ENCODE measurements at regions not wholly inside any gene's neighbourhood (a gene's known extent, or its start where the extent isn't known, plus 50 kb on each side); places are given as distances from the start of the nearest gene placed in this dataset.

DNA sequence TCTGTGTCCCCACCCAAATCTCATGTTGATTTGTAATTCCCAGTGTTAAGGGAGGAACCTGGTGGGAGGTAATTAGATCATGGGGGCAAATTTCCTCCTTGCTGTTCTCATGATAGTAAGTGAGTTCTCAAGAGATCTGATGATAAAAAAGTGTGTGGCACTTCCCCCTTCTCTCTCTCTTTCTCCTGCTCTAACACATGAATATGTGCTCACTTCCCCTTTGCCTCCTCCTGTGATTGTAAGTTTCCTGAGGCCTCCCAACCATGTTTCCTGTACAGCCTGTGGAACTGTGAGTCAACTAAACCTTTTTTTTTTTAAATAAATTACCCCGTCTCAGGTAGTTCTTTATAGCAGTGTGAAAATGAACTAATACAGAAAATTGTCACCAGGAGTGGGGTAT, 380.0 kb downstream of the MEIS1 start:
- intact Hi-C loops (cut with DNase I) = no loop called here
- Histone ChIP-seq H3K27me3 (no peaks in the 10 kb centered on the region), H3K27ac (replicated peaks in 1 of 4) (no peak overlapping the region), H3K4me3 (no peak overlapping the region), H3K9me3 (peaks cover 0 to 6% (median 0%) of the 10 kb centered on the region in 4 donors), H3K36me3 (no peaks in the 10 kb centered on the region), H3K4me1 (peaks cover 0 to 13% (median 11%) of the 10 kb centered on the region in 4 donors)
- DNase-seq (ENCODE audit: extremely low spot score) = no peak
- 86% methylated on average over 1 of the region's 1 CpG for WGBS
- TF ChIP-seq EP300 (IDR thresholded peaks at IDR 0.05) = no peak
- no peak for TF ChIP-seq POLR2AphosphoS5 (IDR thresholded peaks at IDR 0.05)
- no peak for TF ChIP-seq POLR2A (IDR thresholded peaks at IDR 0.05; ENCODE audit: low read depth)
- no peak for TF ChIP-seq CTCF (IDR thresholded peaks at IDR 0.05)

- no peak for DNase-seq (ENCODE audit: extremely low spot score)
- Histone ChIP-seq H3K4me1 (peaks cover 0 to 13% (median 10%) of the 10 kb centered on the region in 4 donors), H3K36me3 (no peaks in the 10 kb centered on the region), H3K27ac (replicated peaks in 1 of 4) (no peak overlapping the region), H3K27me3 (no peaks in the 10 kb centered on the region), H3K4me3 (no peak overlapping the region), H3K9me3 (peaks cover 0 to 6% (median 0%) of the 10 kb centered on the region in 4 donors)
- intact Hi-C loops (cut with DNase I) = no loop called here
- WGBS = 92% methylated on average over 4 of the region's 4 CpGs
- TF ChIP-seq CTCF (IDR thresholded peaks at IDR 0.05) (no peak), EP300 (IDR thresholded peaks at IDR 0.05) (no peak), POLR2A (IDR thresholded peaks at IDR 0.05; ENCODE audit: low read depth) (no peak), POLR2AphosphoS5 (IDR thresholded peaks at IDR 0.05) (no peak)
Observed at GRCh38 chr2:66815886-66816285, 381.0 kb downstream of the MEIS1 start.

- 81% methylated on average over 4 of the region's 4 CpGs for WGBS
- Histone ChIP-seq H3K4me3 (no peak overlapping the region), H3K9me3 (peaks cover 0 to 6% (median 0%) of the 10 kb centered on the region in 4 donors), H3K27ac (replicated peaks in 1 of 4) (no peak overlapping the region), H3K4me1 (peaks cover 0 to 6% (median 0%) of the 10 kb centered on the region in 4 donors), H3K36me3 (no peaks in the 10 kb centered on the region), H3K27me3 (no peaks in the 10 kb centered on the region)
- TF ChIP-seq CTCF (IDR thresholded peaks at IDR 0.05) = no peak
- no peak for TF ChIP-seq EP300 (IDR thresholded peaks at IDR 0.05)
- TF ChIP-seq POLR2AphosphoS5 (IDR thresholded peaks at IDR 0.05) = no peak
- TF ChIP-seq POLR2A (IDR thresholded peaks at IDR 0.05; ENCODE audit: low read depth) = no peak
- intact Hi-C loops (cut with DNase I) = no loop called here
- no peak for DNase-seq (ENCODE audit: extremely low spot score)
Observed at GRCh38 chr2:66821168-66821567, 386.2 kb downstream of the MEIS1 start.

GRCh38 chr2:66822186-66822585, 387.3 kb downstream of the MEIS1 start:
- intact Hi-C loops (cut with DNase I) = no loop called here
- 89% methylated on average over 6 of the region's 6 CpGs for WGBS
- no peaks in the 10 kb centered on the region for H3K36me3 ChIP-seq
- no peak overlapping the region for H3K4me3 ChIP-seq
- peaks cover 0 to 6% (median 0%) of the 10 kb centered on the region in 4 donors for H3K9me3 ChIP-seq
- H3K27ac ChIP-seq (replicated peaks in 1 of 4) = no peak overlapping the region
- peaks cover 0 to 6% (median 0%) of the 10 kb centered on the region in 4 donors for H3K4me1 ChIP-seq
- no peak for TF ChIP-seq EP300 (IDR thresholded peaks at IDR 0.05)
- TF ChIP-seq POLR2A (IDR thresholded peaks at IDR 0.05; ENCODE audit: low read depth) = no peak
- TF ChIP-seq POLR2AphosphoS5 (IDR thresholded peaks at IDR 0.05) = no peak
- no peak for TF ChIP-seq CTCF (IDR thresholded peaks at IDR 0.05)
- no peak for DNase-seq (ENCODE audit: extremely low spot score)
- H3K27me3 ChIP-seq = no peaks in the 10 kb centered on the region

- WGBS = 83% methylated on average over 3 of the region's 3 CpGs
- Histone ChIP-seq H3K4me1 (peaks cover 0 to 6% (median 0%) of the 10 kb centered on the region in 4 donors), H3K27ac (replicated peaks in 1 of 4) (no peak overlapping the region), H3K9me3 (no peaks in the 10 kb centered on the region), H3K36me3 (no peaks in the 10 kb centered on the region), H3K4me3 (no peak overlapping the region), H3K27me3 (no peaks in the 10 kb centered on the region)
- intact Hi-C loops (cut with DNase I) = no loop called here
- DNase-seq (ENCODE audit: extremely low spot score) = no peak
- TF ChIP-seq POLR2A (IDR thresholded peaks at IDR 0.05; ENCODE audit: low read depth) = no peak
- TF ChIP-seq CTCF (IDR thresholded peaks at IDR 0.05) = no peak
- no peak for TF ChIP-seq EP300 (IDR thresholded peaks at IDR 0.05)
- TF ChIP-seq POLR2AphosphoS5 (IDR thresholded peaks at IDR 0.05) = no peak
Observed at GRCh38 chr2:66824926-66825325, 390.0 kb downstream of the MEIS1 start.

Measured in esophagus muscularis mucosa (tissue), 4 donors.